Natural killer cell treated with Interleukin-12 subunit alpha and Interleukin-12 subunit beta and Interleukin-15 and Interleukin-18, amount 100 ng/mL, for 72 hours (primary cell): ENCODE measurements at regions not wholly inside any gene's neighbourhood (a gene's known extent, or its start where the extent isn't known, plus 50 kb on each side); places are given as distances from the start of the nearest gene placed in this dataset.

ENCODE experiments used
- ATAC-seq, 2 donors: fragments of 150-1000 bp; cut with Tn5 transposase in 1 of 2; sonication (Bioruptor Pico), chemical (Tn5 transposase) in 1 of 2; 2 replicates each; pipeline ENCODE4 v1.10.0; 2021
- DNase-seq: peaks from one replicate; pipeline ENCODE4 v3.0.0; 2022; ENCODE audit warnings: low spot score
- H3K27ac Mint-ChIP-seq, 2 donors: 1 replicate in 1 of 2; 2 replicates in 1 of 2; pipeline ENCODE4 v1.8.0; 2022; ENCODE audit warnings: mixed read lengths in 2 of 2, mild to moderate bottlenecking in 1 of 2, moderate library complexity in 1 of 2
- H3K27me3 Mint-ChIP-seq, 2 donors: 1 replicate in 1 of 2; 2 replicates in 1 of 2; pipeline ENCODE4 v1.8.0; 2022; ENCODE audit warnings: mixed read lengths in 2 of 2
- H3K36me3 Mint-ChIP-seq: one replicate; pipeline ENCODE4 v1.8.0; 2022; ENCODE audit warnings: mixed read lengths
- H3K4me1 Mint-ChIP-seq, 2 donors: 1 replicate in 1 of 2; 2 replicates in 1 of 2; pipeline ENCODE4 v1.8.0; 2022; ENCODE audit warnings: low read depth in 2 of 2, mixed read lengths in 2 of 2, mild to moderate bottlenecking in 1 of 2
- H3K4me3 Mint-ChIP-seq: one replicate; pipeline ENCODE4 v1.8.0; 2022; ENCODE audit warnings: mixed read lengths
- H3K9me3 Mint-ChIP-seq: 2 replicates; pipeline ENCODE4 v1.8.0; 2022; ENCODE audit warnings: mixed read lengths

- no peak for ATAC-seq
- H3K27me3 Mint-ChIP-seq, result no peaks in the 10 kb centered on the region
- DNase-seq, result no peak
Observed at GRCh38 chr3:162094301-162094700, 597.7 kb downstream of the OTOL1 start.

DNA sequence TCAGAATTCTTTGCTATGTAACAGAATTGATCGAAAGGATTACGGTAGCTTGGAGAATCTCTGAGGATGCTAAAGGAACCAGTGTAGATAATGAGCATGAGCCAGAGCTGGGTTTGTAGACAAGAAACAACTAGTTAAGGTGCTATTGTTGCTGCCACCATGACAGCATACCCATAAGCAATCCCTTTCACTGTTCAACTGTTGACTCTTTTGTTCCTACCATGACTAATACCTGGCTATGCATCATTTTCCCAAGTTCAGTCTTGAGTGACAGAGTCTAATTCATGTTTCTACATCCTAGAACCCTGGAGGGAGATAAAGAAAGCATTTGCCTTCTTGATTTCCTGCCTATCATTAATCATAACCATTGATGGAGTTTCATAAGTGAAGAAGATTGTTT lies 600.3 kb downstream of the OTOL1 start:
- no peak for ATAC-seq
- Mint-ChIP-seq H3K4me3 (no peak overlapping the region), H3K4me1 (no peaks in the 10 kb centered on the region), H3K9me3 (peaks cover 8% of the 10 kb centered on the region), H3K27me3 (no peaks in the 10 kb centered on the region), H3K36me3 (no peaks in the 10 kb centered on the region), H3K27ac (no peak overlapping the region)
- DNase-seq, result no peak

More at GRCh38 chr3:162094301-162094700, 597.7 kb downstream of the OTOL1 start:
- H3K9me3 Mint-ChIP-seq, result peaks cover 16% of the 10 kb centered on the region
- no peak overlapping the region for H3K27ac Mint-ChIP-seq
- peaks cover 4% of the 10 kb centered on the region for H3K36me3 Mint-ChIP-seq
- H3K4me1 Mint-ChIP-seq, result no peaks in the 10 kb centered on the region
- no peak overlapping the region for H3K4me3 Mint-ChIP-seq

- H3K36me3 Mint-ChIP-seq, result peaks cover 4% of the 10 kb centered on the region
- no peaks in the 10 kb centered on the region for H3K4me1 Mint-ChIP-seq
- H3K9me3 Mint-ChIP-seq, result peaks cover 10% of the 10 kb centered on the region
- DNase-seq (no peak), ATAC-seq (no peak)
- H3K27ac Mint-ChIP-seq, result no peak overlapping the region
- H3K4me3 Mint-ChIP-seq, result no peak overlapping the region
- no peaks in the 10 kb centered on the region for H3K27me3 Mint-ChIP-seq
Observed at GRCh38 chr3:162103808-162104207, 607.2 kb downstream of the OTOL1 start.

DNA sequence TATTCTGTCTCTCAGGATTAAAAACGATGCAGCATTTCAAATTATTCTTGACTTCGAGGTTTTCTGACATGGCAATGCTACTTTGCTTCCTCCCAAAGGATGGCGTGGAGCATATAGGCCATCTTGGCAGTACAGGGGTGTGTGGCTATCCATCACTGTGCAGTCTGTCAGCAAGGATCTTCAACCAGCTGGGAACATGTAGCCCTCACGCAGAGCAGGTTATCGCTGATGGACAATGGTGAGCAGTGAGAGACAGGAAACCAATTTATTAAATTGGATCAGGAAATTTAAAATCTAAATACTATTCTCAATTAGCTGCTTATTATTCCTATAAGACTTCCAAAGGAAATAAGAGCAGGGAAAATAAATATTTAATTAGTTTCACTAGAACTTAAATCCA lies 615.3 kb downstream of the OTOL1 start:
- Mint-ChIP-seq H3K36me3 (peaks cover 4% of the 10 kb centered on the region), H3K4me1 (no peaks in the 10 kb centered on the region), H3K4me3 (no peak overlapping the region), H3K9me3 (no peaks in the 10 kb centered on the region), H3K27ac (no peak overlapping the region), H3K27me3 (no peaks in the 10 kb centered on the region)
- DNase-seq, result no peak
- ATAC-seq, result no peak

- no peak overlapping the region for H3K27ac Mint-ChIP-seq
Observed at GRCh38 chr3:162112719-162113118, 616.1 kb downstream of the OTOL1 start.

DNA sequence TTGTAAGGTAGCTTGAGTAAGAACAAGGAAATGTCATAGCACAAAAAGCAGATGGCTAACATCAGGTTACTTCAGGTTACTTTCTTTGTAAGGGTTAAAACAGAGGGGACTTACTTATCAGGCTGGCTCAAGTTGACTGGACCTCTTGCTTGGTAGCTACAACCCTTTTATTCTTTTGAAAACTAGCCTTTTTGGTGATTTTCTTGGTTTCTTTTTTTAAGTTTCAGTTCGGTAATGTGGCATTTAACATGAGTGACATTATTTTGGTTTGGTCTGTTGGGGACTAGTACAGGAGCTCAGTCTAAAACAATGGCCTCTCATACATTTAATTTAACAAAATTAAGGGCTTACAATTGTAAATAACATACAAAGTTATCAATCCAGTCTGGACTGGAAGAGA lies 621.4 kb downstream of the OTOL1 start:
- no peaks in the 10 kb centered on the region for H3K36me3 Mint-ChIP-seq
- ATAC-seq (no peak), DNase-seq (no peak)
- no peak overlapping the region for H3K27ac Mint-ChIP-seq
- no peaks in the 10 kb centered on the region for H3K27me3 Mint-ChIP-seq
- no peak overlapping the region for H3K4me3 Mint-ChIP-seq
- H3K9me3 Mint-ChIP-seq, result peaks cover 8% of the 10 kb centered on the region
- no peaks in the 10 kb centered on the region for H3K4me1 Mint-ChIP-seq

More at GRCh38 chr3:162112719-162113118, 616.1 kb downstream of the OTOL1 start:
- Mint-ChIP-seq H3K4me1 (no peaks in the 10 kb centered on the region), H3K4me3 (no peak overlapping the region), H3K36me3 (peaks cover 4% of the 10 kb centered on the region), H3K9me3 (no peaks in the 10 kb centered on the region), H3K27me3 (no peaks in the 10 kb centered on the region)
- DNase-seq (no peak), ATAC-seq (no peak)

GRCh38 chr3:162119651-162120050 lies 623.0 kb downstream of the OTOL1 start:
- Mint-ChIP-seq H3K9me3 (peaks cover 12% of the 10 kb centered on the region), H3K4me1 (no peaks in the 10 kb centered on the region), H3K4me3 (no peak overlapping the region), H3K27ac (no peak overlapping the region), H3K27me3 (no peaks in the 10 kb centered on the region), H3K36me3 (no peaks in the 10 kb centered on the region)
- ATAC-seq (no peak), DNase-seq (no peak)

DNA sequence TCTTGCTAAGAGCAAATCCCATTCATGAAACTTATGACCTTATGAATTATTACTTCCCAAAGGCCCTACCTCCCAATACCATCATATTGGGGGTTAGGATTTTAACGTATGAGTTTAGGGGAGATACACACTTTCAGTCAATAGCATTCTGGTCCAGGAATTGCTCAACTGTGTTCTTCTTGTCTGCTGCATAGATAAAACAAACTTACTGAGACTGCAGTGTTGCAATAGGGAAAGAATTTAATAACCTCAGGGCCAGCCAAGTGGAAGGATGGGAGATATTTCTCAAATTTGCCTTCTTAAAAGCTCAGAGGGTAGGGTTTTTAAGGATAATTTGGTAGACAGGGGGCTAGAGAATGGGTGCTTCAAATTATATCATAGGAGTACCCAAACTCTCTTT lies 625.8 kb downstream of the OTOL1 start:
- ATAC-seq (no peak), DNase-seq (no peak)
- H3K27me3 Mint-ChIP-seq, result no peaks in the 10 kb centered on the region
- H3K4me1 Mint-ChIP-seq, result no peaks in the 10 kb centered on the region
- H3K9me3 Mint-ChIP-seq, result peaks cover 12% of the 10 kb centered on the region
- no peaks in the 10 kb centered on the region for H3K36me3 Mint-ChIP-seq
- H3K4me3 Mint-ChIP-seq, result no peak overlapping the region
- no peak overlapping the region for H3K27ac Mint-ChIP-seq

- no peak for ATAC-seq
- no peaks in the 10 kb centered on the region for H3K4me1 Mint-ChIP-seq
Observed at GRCh38 chr3:162125790-162126189, 629.2 kb downstream of the OTOL1 start.

DNA sequence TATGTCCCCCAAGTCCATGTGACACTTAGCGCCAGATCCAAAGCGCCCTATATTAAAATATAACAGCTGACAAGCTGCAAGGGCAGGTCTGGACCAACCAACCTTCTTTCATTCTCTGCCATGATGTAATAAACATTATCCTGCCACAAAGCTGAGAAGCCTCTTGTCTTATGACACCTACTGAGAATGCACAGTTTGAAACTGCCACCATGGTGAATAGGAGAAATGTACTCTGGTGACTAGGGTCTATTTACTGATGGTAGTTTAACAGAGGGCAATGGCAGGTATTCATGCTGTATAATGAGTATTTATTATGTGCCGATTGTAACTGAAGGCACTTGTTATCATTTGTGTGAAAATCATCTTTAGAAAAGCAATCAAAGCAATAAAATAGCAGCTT lies 634.0 kb downstream of the OTOL1 start:
- Mint-ChIP-seq H3K27me3 (no peaks in the 10 kb centered on the region), H3K9me3 (peaks cover 3% of the 10 kb centered on the region), H3K36me3 (no peaks in the 10 kb centered on the region), H3K4me1 (no peaks in the 10 kb centered on the region), H3K27ac (no peak overlapping the region), H3K4me3 (no peak overlapping the region)
- ATAC-seq (no peak), DNase-seq (no peak)

More at GRCh38 chr3:162125790-162126189, 629.2 kb downstream of the OTOL1 start:
- Mint-ChIP-seq H3K36me3 (no peaks in the 10 kb centered on the region), H3K9me3 (peaks cover 12% of the 10 kb centered on the region), H3K27ac (no peak overlapping the region), H3K27me3 (no peaks in the 10 kb centered on the region), H3K4me3 (no peak overlapping the region)
- DNase-seq, result no peak

- ATAC-seq (no peak), DNase-seq (no peak)
- no peaks in the 10 kb centered on the region for H3K27me3 Mint-ChIP-seq
- H3K4me1 Mint-ChIP-seq, result no peaks in the 10 kb centered on the region
- no peak overlapping the region for H3K4me3 Mint-ChIP-seq
- no peaks in the 10 kb centered on the region for H3K36me3 Mint-ChIP-seq
- no peak overlapping the region for H3K27ac Mint-ChIP-seq
- H3K9me3 Mint-ChIP-seq, result peaks cover 3% of the 10 kb centered on the region
Observed at GRCh38 chr3:162132981-162133380, 636.4 kb downstream of the OTOL1 start.

DNA sequence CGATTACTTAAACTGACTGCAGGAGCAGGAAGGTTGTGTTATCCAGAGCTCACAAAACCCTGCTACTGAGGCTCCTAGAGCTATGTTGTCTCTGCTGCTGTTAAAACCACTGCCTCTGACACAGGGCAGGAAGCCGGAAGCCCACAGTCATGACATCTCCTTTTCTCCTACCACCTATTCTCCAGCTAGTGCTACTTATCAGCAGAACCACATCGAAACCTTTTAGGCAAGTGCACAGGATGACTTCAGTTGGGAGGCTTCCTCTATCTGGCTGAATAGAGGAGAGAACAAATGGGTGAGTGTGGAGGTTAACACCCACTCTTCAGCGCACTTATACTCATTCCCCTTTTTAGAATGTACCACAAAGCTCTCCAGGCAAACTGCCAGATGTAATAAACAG lies 638.0 kb downstream of the OTOL1 start:
- H3K4me3 Mint-ChIP-seq, result no peak overlapping the region
- no peaks in the 10 kb centered on the region for H3K27me3 Mint-ChIP-seq
- no peaks in the 10 kb centered on the region for H3K4me1 Mint-ChIP-seq
- DNase-seq (no peak), ATAC-seq (peak in 1 of 2 donors; percentile 61)
- no peaks in the 10 kb centered on the region for H3K36me3 Mint-ChIP-seq
- H3K9me3 Mint-ChIP-seq, result no peaks in the 10 kb centered on the region
- H3K27ac Mint-ChIP-seq, result no peak overlapping the region

GRCh38 chr3:162136136-162136535 lies 639.5 kb downstream of the OTOL1 start:
- H3K4me3 Mint-ChIP-seq, result no peak overlapping the region
- no peaks in the 10 kb centered on the region for H3K36me3 Mint-ChIP-seq

DNA sequence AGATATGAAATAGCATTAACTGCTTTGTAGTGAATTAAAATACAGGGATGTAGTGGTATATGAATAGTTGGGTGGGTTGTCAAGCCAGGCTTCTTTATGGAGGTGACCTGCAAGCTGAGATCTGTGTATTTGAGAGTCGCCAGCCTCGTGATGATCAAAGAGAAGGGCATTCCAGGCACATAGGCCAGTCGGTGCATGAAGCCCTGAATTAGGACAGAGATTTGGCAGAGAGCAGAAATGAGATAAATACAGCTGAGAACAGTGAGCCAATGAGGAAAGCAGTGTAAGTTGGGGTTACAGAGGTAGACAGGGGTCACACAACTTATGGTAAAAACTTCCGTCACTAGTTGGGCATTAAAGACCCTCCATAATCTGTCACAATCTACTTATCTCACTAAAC lies 641.9 kb downstream of the OTOL1 start:
- DNase-seq (no peak), ATAC-seq (no peak)
- no peaks in the 10 kb centered on the region for H3K27me3 Mint-ChIP-seq
- no peaks in the 10 kb centered on the region for H3K36me3 Mint-ChIP-seq
- no peaks in the 10 kb centered on the region for H3K9me3 Mint-ChIP-seq
- H3K4me1 Mint-ChIP-seq, result no peaks in the 10 kb centered on the region
- no peak overlapping the region for H3K4me3 Mint-ChIP-seq
- no peak overlapping the region for H3K27ac Mint-ChIP-seq

More at GRCh38 chr3:162136136-162136535, 639.5 kb downstream of the OTOL1 start:
- Mint-ChIP-seq H3K9me3 (no peaks in the 10 kb centered on the region), H3K4me1 (no peaks in the 10 kb centered on the region), H3K27ac (no peak overlapping the region), H3K27me3 (no peaks in the 10 kb centered on the region)
- DNase-seq (no peak), ATAC-seq (no peak)

DNA sequence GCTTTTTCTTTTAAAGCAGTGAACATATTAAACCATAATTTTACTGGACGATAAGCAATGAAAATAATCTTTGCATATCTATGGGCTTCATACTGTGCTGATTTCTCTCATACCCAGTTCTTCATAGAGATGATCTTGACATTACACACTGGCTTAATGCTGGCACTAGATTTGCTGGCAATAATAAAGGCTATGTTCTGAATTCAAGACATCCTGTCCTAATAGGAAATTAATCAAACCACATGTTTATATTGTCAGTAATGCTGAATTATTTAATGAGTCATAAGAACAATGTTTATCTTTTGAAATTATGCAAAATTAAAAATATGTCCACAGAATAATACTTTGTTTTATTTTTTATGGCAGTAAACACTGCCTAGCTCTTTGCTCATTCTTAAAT lies 643.2 kb downstream of the OTOL1 start:
- H3K4me3 Mint-ChIP-seq, result no peak overlapping the region
- peaks cover 3% of the 10 kb centered on the region for H3K9me3 Mint-ChIP-seq
- no peaks in the 10 kb centered on the region for H3K36me3 Mint-ChIP-seq
- no peaks in the 10 kb centered on the region for H3K27me3 Mint-ChIP-seq
- no peaks in the 10 kb centered on the region for H3K4me1 Mint-ChIP-seq
- no peak overlapping the region for H3K27ac Mint-ChIP-seq
- ATAC-seq, result no peak
- DNase-seq, result no peak
